ENCODE measurements at regions not wholly inside any gene's neighbourhood (a gene's known extent, or its start where the extent isn't known, plus 50 kb on each side); places are given as distances from the start of the nearest gene placed in this dataset.

DNA sequence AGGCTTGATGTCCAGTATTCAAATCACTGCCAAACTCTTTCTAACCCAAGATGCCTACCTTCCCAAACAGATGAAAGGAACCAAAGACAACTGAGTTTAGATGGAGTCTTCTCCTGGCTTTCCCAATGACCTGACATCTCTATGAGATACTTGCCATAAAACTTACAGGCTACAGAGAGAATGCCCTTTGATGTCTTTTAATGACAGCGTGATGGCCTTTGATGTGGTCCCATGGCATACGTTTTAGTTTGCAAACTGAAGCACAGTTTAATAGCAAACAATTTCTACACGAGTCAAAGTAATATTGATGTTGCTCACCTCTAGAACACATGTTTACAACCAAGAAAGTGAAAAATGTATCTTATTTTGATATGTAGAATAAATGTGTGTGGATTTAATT lies 73.2 kb downstream of the ZIC4 start:
- no peak overlapping the region for H2AFZ ChIP-seq (ENCODE audit: low read length)

DNA sequence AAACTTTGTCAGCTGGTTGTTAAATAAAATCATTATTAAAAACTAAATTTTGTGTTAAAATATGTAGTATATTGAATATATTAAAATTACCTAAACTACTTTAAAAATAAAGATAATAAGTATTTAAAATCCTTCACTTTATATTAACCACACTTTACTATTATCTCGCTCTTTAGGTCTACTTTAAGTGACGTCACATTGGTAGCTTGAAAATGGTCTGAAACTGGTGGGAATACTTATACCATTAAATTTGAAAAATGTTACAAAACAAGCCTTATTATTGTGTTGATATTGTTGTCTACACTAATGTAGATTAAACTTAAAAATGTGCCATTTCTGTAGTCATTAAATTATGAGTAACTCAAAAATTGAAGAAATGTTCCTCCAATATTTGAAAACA lies 77.6 kb downstream of the ZIC4 start:
- TF ChIP-seq EZH2phosphoT487 (IDR thresholded peaks at IDR 0.05; ENCODE audit: borderline replicate concordance), result no peak
- TF ChIP-seq, protein P1, sequence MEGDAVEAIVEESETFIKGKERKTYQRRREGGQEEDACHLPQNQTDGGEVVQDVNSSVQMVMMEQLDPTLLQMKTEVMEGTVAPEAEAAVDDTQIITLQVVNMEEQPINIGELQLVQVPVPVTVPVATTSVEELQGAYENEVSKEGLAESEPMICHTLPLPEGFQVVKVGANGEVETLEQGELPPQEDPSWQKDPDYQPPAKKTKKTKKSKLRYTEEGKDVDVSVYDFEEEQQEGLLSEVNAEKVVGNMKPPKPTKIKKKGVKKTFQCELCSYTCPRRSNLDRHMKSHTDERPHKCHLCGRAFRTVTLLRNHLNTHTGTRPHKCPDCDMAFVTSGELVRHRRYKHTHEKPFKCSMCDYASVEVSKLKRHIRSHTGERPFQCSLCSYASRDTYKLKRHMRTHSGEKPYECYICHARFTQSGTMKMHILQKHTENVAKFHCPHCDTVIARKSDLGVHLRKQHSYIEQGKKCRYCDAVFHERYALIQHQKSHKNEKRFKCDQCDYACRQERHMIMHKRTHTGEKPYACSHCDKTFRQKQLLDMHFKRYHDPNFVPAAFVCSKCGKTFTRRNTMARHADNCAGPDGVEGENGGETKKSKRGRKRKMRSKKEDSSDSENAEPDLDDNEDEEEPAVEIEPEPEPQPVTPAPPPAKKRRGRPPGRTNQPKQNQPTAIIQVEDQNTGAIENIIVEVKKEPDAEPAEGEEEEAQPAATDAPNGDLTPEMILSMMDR (conservative IDR thresholded peaks at IDR 0.05; ENCODE audit: low read length), result no peak
- Histone ChIP-seq H3K79me2 (ENCODE audit: insufficient read depth, low read length) (no peaks in the 10 kb centered on the region), H3K36me3 (ENCODE audit: insufficient read depth, low read length) (no peaks in the 10 kb centered on the region), H4K20me1 (ENCODE audit: insufficient read depth, low read length, poor library complexity, severe bottlenecking) (no peaks in the 10 kb centered on the region), H3K4me3 (ENCODE audit: low read length, poor library complexity, severe bottlenecking) (no peak overlapping the region), H3K9me3 (ENCODE audit: insufficient read depth, low read depth, low read length) (no peaks in the 10 kb centered on the region), H3K9ac (ENCODE audit: low read depth, low read length, poor library complexity, severe bottlenecking) (no peak overlapping the region), H3F3A (ENCODE audit: low read depth) (no peaks in the 10 kb centered on the region), H3K4me2 (ENCODE audit: low read depth, low read length, poor library complexity, severe bottlenecking) (no peak overlapping the region), H3K9me2 (replicated peaks; ENCODE audit: low read depth, low read length) (no peaks in the 10 kb centered on the region), H3K4me1 (ENCODE audit: insufficient read depth, low read length, poor library complexity, severe bottlenecking) (no peaks in the 10 kb centered on the region), H3K27me3 (ENCODE audit: insufficient read depth, low read length, poor library complexity, severe bottlenecking) (no peaks in the 10 kb centered on the region), H2AFZ (ENCODE audit: low read length) (no peak overlapping the region)

More for the DNA sequence above, 73.2 kb downstream of the ZIC4 start:
- Histone ChIP-seq H3K4me1 (ENCODE audit: insufficient read depth, low read length, poor library complexity, severe bottlenecking) (no peaks in the 10 kb centered on the region), H3K9me3 (ENCODE audit: insufficient read depth, low read depth, low read length) (no peaks in the 10 kb centered on the region), H3K4me2 (ENCODE audit: low read depth, low read length, poor library complexity, severe bottlenecking) (no peak overlapping the region), H3K27me3 (ENCODE audit: insufficient read depth, low read length, poor library complexity, severe bottlenecking) (no peaks in the 10 kb centered on the region), H3F3A (ENCODE audit: low read depth) (no peaks in the 10 kb centered on the region), H3K9ac (ENCODE audit: low read depth, low read length, poor library complexity, severe bottlenecking) (no peak overlapping the region), H3K36me3 (ENCODE audit: insufficient read depth, low read length) (no peaks in the 10 kb centered on the region), H4K20me1 (ENCODE audit: insufficient read depth, low read length, poor library complexity, severe bottlenecking) (no peaks in the 10 kb centered on the region), H3K79me2 (ENCODE audit: insufficient read depth, low read length) (no peaks in the 10 kb centered on the region), H3K4me3 (ENCODE audit: low read length, poor library complexity, severe bottlenecking) (no peak overlapping the region), H3K9me2 (replicated peaks; ENCODE audit: low read depth, low read length) (no peaks in the 10 kb centered on the region)
- TF ChIP-seq, protein P1 (conservative IDR thresholded peaks at IDR 0.05; ENCODE audit: low read length), result no peak
- no peak for TF ChIP-seq EZH2phosphoT487 (IDR thresholded peaks at IDR 0.05; ENCODE audit: borderline replicate concordance)

DNA sequence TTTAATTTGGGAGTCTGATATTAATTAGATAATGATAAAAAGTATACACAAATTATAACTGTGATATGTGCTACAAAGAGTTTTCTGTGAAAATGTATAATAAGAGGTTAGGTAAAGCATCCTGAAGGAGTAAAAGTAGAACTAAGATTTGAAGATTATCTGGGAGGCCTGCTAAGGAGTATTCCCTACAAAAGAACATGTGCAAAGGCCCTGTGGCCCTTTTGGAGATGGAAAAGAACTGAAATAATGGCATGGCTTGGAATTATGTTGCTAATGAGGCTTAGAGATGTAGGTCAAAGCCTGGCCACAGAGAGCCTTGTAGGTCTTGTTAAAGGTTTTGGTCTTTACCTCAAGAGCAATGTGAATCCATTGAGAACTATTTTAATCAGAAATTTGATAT lies 82.0 kb downstream of the ZIC4 start:
- H3K36me3 ChIP-seq (ENCODE audit: insufficient read depth, low read length), result no peaks in the 10 kb centered on the region
- no peaks in the 10 kb centered on the region for H3K27me3 ChIP-seq (ENCODE audit: insufficient read depth, low read length, poor library complexity, severe bottlenecking)
- H2AFZ ChIP-seq (ENCODE audit: low read length), result no peak overlapping the region
- no peak overlapping the region for H3K9ac ChIP-seq (ENCODE audit: low read depth, low read length, poor library complexity, severe bottlenecking)
- TF ChIP-seq EZH2phosphoT487 (IDR thresholded peaks at IDR 0.05; ENCODE audit: borderline replicate concordance), result no peak
- TF ChIP-seq, protein P1 (conservative IDR thresholded peaks at IDR 0.05; ENCODE audit: low read length), result no peak
- no peaks in the 10 kb centered on the region for H3K79me2 ChIP-seq (ENCODE audit: insufficient read depth, low read length)
- H3K4me1 ChIP-seq (ENCODE audit: insufficient read depth, low read length, poor library complexity, severe bottlenecking), result no peaks in the 10 kb centered on the region
- H4K20me1 ChIP-seq (ENCODE audit: insufficient read depth, low read length, poor library complexity, severe bottlenecking), result no peaks in the 10 kb centered on the region
- H3K9me2 ChIP-seq (replicated peaks; ENCODE audit: low read depth, low read length), result no peaks in the 10 kb centered on the region
- H3K4me2 ChIP-seq (ENCODE audit: low read depth, low read length, poor library complexity, severe bottlenecking), result no peak overlapping the region
- no peak overlapping the region for H3K4me3 ChIP-seq (ENCODE audit: low read length, poor library complexity, severe bottlenecking)
- no peaks in the 10 kb centered on the region for H3K9me3 ChIP-seq (ENCODE audit: insufficient read depth, low read depth, low read length)
- no peaks in the 10 kb centered on the region for H3F3A ChIP-seq (ENCODE audit: low read depth)
